ENCODE measurements at regions not wholly inside any gene's neighbourhood (a gene's known extent, or its start where the extent isn't known, plus 50 kb on each side); places are given as distances from the start of the nearest gene placed in this dataset.
A peak's percentile ranks its signal among the peaks of the same experiment; 100 is the strongest.

- TF ChIP-seq, protein P1, sequence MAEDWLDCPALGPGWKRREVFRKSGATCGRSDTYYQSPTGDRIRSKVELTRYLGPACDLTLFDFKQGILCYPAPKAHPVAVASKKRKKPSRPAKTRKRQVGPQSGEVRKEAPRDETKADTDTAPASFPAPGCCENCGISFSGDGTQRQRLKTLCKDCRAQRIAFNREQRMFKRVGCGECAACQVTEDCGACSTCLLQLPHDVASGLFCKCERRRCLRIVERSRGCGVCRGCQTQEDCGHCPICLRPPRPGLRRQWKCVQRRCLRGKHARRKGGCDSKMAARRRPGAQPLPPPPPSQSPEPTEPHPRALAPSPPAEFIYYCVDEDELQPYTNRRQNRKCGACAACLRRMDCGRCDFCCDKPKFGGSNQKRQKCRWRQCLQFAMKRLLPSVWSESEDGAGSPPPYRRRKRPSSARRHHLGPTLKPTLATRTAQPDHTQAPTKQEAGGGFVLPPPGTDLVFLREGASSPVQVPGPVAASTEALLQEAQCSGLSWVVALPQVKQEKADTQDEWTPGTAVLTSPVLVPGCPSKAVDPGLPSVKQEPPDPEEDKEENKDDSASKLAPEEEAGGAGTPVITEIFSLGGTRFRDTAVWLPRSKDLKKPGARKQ (CRISPR knock-in tag; IDR thresholded peaks at IDR 0.05), result no peak
Measured at GRCh38 chr2:196266351-196266750, 95.0 kb upstream of the STK17B start (continued).

DNA sequence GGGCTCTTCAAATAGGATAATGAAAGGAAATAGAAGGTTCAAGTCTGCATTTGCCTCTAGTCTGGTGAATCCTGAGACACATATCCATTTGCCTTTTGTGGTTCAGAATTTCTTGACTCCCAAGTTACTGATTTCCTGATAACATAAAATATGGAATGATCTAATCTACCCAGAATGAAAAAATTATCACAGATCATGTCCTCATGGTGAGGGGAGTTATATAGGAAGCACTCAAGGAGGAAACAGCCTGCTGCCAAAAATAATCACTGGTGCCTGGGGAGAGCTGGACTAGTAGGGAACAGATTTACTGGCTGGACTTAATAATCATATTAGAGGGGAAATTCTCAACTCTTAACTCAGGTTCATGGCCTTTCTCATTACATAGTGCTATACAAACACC is 95.5 kb upstream of the STK17B start:
- POLR2A ChIA-PET, result no interaction called here
- Histone ChIP-seq H3K4me2 (ENCODE audit: insufficient read depth, low read length) (no peak overlapping the region), H3K27ac (ENCODE audit: extremely low read depth, low read depth, low read length) (no peak overlapping the region), H3K79me2 (ENCODE audit: control insufficient read depth, insufficient read depth, low read length) (no peaks in the 10 kb centered on the region), H4K20me1 (replicated peaks; ENCODE audit: control insufficient read depth, insufficient read depth, low read length) (no peaks in the 10 kb centered on the region), H3K36me3 (ENCODE audit: control insufficient read depth, insufficient read depth, low read length) (no peaks in the 10 kb centered on the region), H3K9ac (ENCODE audit: insufficient read depth in 1 of 2, low read depth in 2 of 2, low read length in 2 of 2) (no peak overlapping the region), H3K9me3 (replicated peaks; ENCODE audit: control insufficient read depth, insufficient read depth, low read depth, low read length) (no peaks in the 10 kb centered on the region), H3K27me3 (ENCODE audit: control insufficient read depth in 2 of 2, insufficient read depth in 2 of 2, low read length in 2 of 2) (no peaks in the 10 kb centered on the region), H3K4me1 (replicated peaks in 1 of 2; ENCODE audit: control insufficient read depth in 2 of 2, insufficient read depth in 2 of 2, low read length in 2 of 2) (peaks cover 3 to 19% of the 10 kb centered on the region in 2 experiments; a peak in 4 of 5 replicates), H2AFZ (ENCODE audit: low read depth, low read length) (no peak overlapping the region), H3K9me1 (ENCODE audit: control insufficient read depth, insufficient read depth, low read length) (no peaks in the 10 kb centered on the region), H3K4me3 (no peak overlapping the region)
- ATAC-seq (no peak), DNase-seq (ENCODE audit: extremely low read depth in 1 of 4, low spot score in 3 of 4) (no peak), FAIRE-seq (no peak)
- intact Hi-C loops (cut with micrococcal nuclease) (no loop called here), in situ Hi-C loops (cut with MboI) (no loop called here)
- CTCF ChIA-PET (ENCODE audit: low intra/inter-chr PET ratio), result no interaction called here
- TF ChIP-seq SMARCB1 (IDR thresholded peaks at IDR 0.05; ENCODE audit: insufficient read length, low read depth), result no peak
- BruUV-seq (replicated peaks), result no TSS peak

DNA sequence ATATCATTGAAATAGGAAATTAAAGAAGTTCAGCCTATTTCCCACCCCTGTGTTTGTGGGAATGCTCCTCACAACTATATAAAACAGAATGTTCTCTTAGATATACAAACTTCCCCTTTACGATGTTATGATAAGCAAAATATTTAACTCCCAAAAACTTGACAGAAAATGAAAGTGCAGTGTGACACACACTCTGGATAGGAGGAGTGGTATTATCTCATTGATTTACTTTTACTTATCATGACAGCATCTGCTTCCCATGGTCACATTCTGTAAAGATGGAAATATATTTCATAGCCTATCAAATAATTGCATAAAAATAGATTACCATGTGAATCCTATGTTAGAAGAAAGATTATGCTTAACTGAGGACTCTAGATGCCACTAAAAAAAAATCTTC is 96.6 kb upstream of the STK17B start:
- no peaks in the 10 kb centered on the region for H3K27me3 ChIP-seq (ENCODE audit: control insufficient read depth in 2 of 2, insufficient read depth in 2 of 2, low read length in 2 of 2)
- H4K20me1 ChIP-seq (replicated peaks; ENCODE audit: control insufficient read depth, insufficient read depth, low read length), result no peaks in the 10 kb centered on the region
- ATAC-seq (no peak), FAIRE-seq (no peak), DNase-seq (ENCODE audit: extremely low read depth in 1 of 4, low spot score in 3 of 4) (no peak)
- ChIA-PET CTCF (ENCODE audit: low intra/inter-chr PET ratio) (no interaction called here), POLR2A (interaction anchor here (1.2 kb wide), 2 partner anchors 8 to 9 kb away, joined by 3 to 5 read pairs; no protein-coding TSS in a partner anchor)
- no peaks in the 10 kb centered on the region for H3K79me2 ChIP-seq (ENCODE audit: control insufficient read depth, insufficient read depth, low read length)
- no peaks in the 10 kb centered on the region for H3K9me3 ChIP-seq (replicated peaks; ENCODE audit: control insufficient read depth, insufficient read depth, low read depth, low read length)
- 0% methylated on average over 1 of the region's 1 CpG for WGBS (ENCODE audit: insufficient coverage, low coverage, missing lambda C conversion rate)
- intact Hi-C loops (cut with micrococcal nuclease), result no loop called here
- H3K4me1 ChIP-seq (replicated peaks in 1 of 2; ENCODE audit: control insufficient read depth in 2 of 2, insufficient read depth in 2 of 2, low read length in 2 of 2), result peaks cover 0 to 13% of the 10 kb centered on the region in 2 experiments; a peak in 3 of 5 replicates
- H3K27ac ChIP-seq (ENCODE audit: extremely low read depth, low read depth, low read length), result peak overlapping the region; percentile 10; the same call in 1 of the 3 replicates
- BruUV-seq (replicated peaks), result no TSS peak
- H3K9me1 ChIP-seq (ENCODE audit: control insufficient read depth, insufficient read depth, low read length), result no peaks in the 10 kb centered on the region
- no peak overlapping the region for H3K4me2 ChIP-seq (ENCODE audit: insufficient read depth, low read length)
- no peak overlapping the region for H3K9ac ChIP-seq (ENCODE audit: insufficient read depth in 1 of 2, low read depth in 2 of 2, low read length in 2 of 2)
- in situ Hi-C loops (cut with MboI), result no loop called here
- H2AFZ ChIP-seq (ENCODE audit: low read depth, low read length), result peak overlapping the region; percentile 4; the same call in 1 of the 2 replicates
- no peaks in the 10 kb centered on the region for H3K36me3 ChIP-seq (ENCODE audit: control insufficient read depth, insufficient read depth, low read length)
- no peak overlapping the region for H3K4me3 ChIP-seq
- TF ChIP-seq CAMTA2 (CRISPR knock-in tag; conservative IDR thresholded peaks at IDR 0.05) (no peak), POLR3A (IDR thresholded peaks at IDR 0.05; ENCODE audit: borderline replicate concordance, extremely low read depth, insufficient read depth, insufficient read length) (no peak), PTTG1 (tag; IDR thresholded peaks at IDR 0.05; ENCODE audit: low read depth) (no peak), ADNP (tag; IDR thresholded peaks at IDR 0.05) (0 out of 2 replicates have a peak, but pooled peaks have one; percentile 52), ZBTB11 (CRISPR knock-in tag; IDR thresholded peaks at IDR 0.05) (no peak), TEAD4 (IDR thresholded peaks at IDR 0.05; ENCODE audit: low read length) (peak; percentile 59; the same call in 1 of the 2 replicates), TEAD4 (CRISPR knock-in tag; IDR thresholded peaks at IDR 0.05; ENCODE audit: borderline replicate concordance) (no peak)
